GM21526 (cell line): ENCODE measurements at regions not wholly inside any gene's neighbourhood (a gene's known extent, or its start where the extent isn't known, plus 50 kb on each side); places are given as distances from the start of the nearest gene placed in this dataset.

Experiments used
- ATAC-seq: cut with Tn5 transposase; IDR thresholded peaks from one replicate; pipeline ENCODE4 v1.9.1; 2021; ENCODE audit warnings: moderate library complexity; ENCODE audit not compliant: unreplicated experiment, low FRiP score

DNA sequence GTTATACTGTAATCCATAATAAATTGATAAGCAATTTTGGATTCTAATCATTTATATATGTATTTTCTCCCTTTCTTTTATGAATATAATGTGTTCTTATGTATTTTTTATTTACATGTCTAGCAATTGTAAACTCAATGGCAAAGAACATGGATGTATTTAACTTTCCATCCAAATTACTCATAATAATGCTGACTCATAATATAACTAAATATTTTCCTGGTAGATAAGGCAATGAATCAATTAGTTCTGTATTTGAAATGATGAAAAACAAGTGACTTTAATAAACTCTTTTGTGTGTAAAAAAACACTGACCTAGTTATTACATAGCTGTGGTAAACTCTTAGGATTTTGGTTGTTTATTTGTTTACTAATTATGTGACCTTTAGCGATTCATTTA lies 211.2 kb downstream of the DTHD1 start:
- ATAC-seq, result no peak

DNA sequence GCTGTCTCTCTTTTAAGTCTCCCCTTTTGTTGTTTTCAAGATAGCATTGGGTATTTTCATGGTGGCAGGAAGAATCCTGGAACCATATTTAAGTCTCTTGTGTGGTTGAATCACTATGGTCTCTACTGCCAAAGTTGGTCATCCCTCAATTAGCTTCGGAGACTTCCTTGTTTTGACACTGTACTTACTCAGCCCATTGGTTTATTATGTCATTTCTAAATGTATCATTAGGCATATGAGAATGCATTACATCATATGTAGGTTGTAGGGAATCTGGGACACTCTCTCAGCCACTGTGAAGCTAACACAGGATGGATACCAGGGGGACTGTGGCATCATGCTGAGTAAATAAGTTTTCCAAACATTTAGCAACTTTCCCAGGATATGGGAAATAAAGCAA lies 211.8 kb downstream of the DTHD1 start:
- ATAC-seq, result no peak

DNA sequence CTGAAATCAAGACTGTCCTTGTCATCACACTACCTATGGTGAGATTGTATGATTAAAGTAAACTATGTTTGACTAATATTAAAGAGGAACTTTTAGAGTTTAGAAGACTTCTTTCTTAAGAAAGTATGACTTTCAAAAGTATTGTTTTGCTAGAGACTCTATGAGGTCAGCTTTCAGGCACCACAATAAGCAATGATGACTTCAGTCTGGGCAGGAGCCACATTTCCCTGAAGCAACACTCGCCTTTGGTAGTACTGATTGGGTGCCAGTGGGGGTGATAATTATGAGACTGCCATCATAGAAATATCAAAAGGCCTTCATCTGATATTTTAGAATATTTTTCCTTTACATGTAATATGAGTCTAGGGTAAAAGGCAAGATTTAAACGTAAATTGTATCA lies 212.6 kb downstream of the DTHD1 start:
- ATAC-seq, result no peak

DNA sequence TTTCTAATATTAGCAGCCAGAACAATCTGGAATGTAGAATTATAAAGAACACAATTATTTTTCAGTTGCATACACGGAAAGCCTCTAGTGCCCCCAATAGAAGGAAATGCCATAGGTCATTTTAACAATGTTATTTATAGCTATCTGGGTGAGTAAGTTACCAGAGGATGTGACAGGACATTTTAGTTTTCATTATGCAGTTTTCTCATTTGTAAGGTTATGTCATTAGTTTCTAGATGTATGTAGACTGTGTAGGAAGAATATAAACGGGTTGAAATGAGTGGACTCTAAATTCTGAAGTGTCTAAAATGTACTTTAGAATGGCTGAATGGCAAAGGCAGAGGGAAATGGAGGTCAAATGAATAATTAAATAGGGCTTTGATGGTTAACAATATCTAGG lies 213.3 kb downstream of the DTHD1 start:
- no peak for ATAC-seq

DNA sequence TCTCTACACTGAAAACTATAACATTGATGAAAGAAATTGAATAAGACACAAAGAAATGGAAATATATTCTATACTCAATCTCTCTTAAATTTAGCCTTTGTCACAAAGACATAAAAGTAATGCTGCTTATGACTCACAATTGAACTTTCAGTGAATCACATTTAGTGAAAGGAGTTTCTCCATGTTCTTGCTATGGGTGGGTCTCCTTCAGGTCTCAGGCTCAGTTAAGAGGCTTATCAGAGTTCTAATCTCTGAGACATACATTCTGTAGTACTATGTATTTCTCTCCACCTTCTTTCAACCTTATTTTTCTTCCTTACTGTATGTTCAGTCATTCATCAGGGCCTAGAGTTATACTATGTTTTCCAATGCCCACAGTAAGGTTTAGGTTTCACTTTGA lies 220.9 kb downstream of the DTHD1 start:
- ATAC-seq, result no peak

DNA sequence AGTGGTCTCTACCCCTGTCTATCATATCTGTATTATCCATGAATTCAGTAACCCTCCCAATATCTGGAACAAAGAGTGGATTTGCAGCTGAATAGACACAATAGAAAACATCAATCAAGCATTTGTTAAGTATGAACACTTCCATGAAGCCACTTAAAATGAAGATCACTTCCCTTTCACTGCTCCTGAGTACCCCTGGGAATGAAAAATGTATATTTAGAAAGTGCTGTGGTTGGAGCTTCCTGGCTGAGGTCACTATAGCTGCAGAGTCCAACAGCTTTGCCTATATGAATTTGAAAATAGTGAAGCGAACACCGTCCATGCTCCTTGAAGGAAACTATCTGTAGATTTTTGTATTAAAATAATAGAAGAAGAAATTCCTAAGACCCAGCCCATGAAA lies 227.0 kb downstream of the DTHD1 start:
- ATAC-seq, result no peak

DNA sequence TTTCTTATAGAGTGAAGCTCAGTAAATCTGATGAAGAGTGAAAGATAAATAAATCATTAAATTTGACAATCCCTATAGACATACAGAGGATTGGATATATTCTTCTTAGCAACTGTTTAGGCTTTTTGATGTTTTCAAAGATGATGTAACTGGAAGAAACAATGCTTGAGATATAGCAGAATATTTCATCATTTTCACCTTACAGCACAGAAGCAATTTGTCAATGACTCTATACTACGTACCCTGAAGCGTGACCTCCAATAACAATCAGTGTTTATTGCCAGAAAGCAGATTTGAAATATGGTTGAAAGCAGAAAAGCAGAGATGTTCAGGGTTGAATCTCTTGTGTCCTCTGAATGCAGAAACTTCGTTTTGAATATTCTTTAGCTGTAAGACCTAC lies 228.4 kb downstream of the DTHD1 start:
- ATAC-seq, result no peak

DNA sequence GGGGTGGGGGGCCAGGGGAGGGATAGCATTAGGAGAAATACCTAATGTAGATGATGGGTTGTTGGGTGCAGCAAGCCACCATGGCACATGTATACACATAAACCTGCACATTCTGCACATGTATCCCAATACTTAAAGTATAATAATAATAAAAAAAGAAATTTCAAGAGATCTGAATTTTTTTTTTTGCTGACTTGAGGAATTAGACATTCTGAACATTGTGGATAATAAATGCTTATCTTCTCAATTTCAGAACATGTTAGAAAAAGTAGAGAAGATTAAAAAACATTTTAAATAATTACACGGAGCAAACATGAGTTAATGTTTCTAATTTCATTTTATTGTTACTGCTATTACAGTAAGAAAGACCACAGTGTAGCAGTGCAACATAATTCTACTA lies 230.4 kb downstream of the DTHD1 start:
- no peak for ATAC-seq

DNA sequence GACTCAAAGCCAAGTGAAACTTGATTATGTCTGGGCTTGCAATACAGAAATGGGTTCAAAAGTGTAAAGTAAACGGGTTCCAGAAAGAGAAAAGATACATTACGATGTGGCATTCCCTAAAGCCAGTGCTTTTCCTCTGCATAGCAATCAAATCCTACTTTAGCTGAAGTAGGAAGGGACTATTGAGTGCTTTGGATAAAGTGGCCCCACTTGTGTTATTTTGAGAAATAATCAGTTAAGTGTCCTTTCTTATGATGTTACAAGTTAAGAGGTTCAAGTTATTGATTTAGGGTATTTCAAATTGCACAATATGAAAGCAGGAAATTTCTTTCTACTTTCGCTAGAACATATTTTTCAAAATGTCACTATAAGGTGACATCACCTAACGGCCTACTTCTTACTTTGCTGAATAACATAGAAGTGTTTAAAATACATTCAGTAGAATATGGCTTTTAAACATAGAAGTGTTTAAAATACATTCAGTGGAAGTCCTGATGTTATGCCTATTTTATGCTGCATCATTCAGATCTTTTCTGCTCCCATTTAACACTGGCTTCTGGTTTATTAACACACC lies 235.2 kb downstream of the DTHD1 start:
- no peak for ATAC-seq

DNA sequence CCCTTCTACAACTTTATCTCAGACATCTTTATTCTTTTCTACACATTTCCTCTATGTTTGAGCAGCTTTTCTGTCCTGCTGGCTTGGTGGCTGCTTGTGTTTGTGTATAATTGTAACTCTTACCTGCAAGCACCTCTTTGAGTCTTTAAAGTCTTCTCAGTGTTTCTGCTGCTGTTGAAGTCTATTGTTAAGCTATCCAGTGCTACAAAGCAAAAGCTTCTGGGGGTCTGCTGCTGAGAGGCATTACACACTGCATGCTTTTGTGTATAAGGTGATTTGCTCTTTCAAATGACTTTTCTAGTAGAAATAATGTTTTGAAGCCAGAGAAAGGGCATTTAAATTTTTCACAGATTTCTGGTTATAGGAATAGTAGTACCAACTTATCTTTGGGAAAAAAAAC lies 241.8 kb downstream of the DTHD1 start:
- ATAC-seq, result no peak

DNA sequence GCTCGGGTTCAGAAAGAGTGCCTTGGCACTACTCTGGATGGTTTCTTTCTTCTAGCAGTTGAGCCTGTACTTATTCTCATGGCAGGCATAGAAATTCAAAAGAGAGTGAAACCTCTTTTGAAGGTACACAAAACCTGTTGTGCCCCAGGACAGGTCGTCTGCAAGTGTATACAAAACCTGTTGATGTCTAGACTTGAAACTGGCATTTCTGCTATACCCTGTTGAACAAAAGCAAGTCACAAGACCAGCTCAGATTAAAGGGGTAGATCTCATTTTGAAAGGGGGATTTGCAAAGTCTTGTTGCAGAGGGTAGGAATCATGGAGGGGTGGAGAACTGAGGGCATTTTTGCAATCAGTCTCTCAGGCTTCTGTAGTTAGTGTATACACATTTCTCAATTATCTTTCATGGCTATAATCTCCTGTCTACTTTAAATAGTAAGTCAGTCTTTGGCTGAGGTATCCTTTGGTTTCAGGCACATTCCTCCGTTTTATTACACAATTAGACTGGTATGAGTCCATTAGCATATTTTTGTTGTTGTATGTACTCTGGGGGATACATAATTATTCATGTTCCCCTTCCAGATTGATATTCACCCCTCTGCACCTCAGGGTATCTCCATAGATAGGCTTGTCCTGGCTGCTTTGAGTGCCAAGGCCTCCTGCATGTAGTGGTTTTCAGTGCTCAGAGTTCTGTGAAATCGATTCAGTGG lies 251.4 kb downstream of the DTHD1 start:
- ATAC-seq, result no peak

DNA sequence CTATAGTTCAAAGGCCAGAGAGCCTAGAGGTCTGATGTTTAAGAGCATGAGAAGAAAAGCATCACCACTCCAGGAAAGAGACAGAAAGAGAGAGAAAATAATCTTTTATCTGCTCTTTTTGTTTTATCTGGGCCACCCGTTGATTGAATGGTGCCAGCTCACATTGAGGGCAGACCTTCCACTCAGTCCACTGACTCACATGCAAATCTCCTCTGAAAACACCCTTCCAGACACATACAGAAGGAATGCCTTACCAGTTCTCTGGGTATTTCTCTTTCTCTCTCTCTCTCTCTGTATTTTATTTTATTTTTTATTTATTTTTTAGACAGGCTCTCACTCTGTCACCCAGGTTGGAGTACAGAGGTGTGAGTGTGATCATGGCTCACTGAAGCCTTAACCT lies 252.5 kb downstream of the DTHD1 start:
- ATAC-seq, result no peak

DNA sequence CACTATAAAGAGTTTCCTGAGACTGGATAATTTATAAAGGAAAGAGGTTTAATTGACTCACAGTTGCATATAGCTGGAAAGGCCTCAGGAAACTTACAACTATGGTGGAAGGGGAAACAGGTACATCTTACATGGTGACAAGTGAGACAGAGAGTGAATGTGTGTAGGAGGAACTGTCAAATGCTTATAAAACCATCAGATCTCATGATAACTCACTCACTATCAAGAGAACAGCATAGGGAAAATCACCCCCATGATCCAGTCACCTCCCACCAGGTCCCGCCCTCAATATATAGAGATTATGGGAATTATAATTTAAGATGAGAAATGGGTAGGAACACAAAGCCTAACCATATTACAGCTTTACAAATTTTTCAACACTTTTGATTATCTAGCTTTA lies 266.0 kb downstream of the DTHD1 start:
- ATAC-seq, result no peak

DNA sequence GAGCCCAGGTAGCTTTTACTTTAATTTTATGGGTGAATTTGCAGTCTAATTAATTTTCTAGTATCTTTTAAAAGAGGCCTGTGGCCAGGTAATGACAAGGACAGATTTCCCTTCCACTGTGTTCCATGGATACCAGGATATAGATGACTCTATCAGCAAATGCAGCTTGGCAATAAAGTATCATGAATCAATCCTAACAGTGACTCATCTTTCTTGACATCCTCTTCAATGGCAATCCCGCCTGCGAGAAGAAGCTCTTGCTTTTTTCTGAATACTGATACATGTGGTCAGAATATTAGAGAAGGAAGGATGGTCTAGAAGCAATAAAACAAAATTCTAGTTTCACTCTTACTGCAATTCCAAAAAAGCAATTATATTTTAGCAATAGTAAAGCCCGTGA lies 267.8 kb downstream of the DTHD1 start:
- ATAC-seq, result no peak

DNA sequence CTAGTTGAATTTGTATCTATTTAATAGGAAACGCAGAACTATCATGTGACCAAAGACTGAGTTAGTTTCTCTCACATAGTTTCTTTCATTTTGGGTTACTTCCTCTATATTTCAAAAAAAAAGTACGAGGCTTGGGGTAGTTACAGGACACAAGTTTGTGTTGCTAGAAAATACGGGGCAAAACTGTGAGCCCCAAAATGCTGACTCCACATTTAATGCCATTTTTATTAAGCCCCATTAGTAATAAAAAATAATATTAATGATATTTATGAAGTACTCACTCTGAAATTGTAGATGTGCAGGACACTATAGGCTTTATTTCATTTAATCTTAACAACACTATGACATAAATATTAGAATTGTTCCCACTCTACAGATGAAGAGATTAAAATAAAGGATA lies 268.6 kb downstream of the DTHD1 start:
- ATAC-seq, result no peak

DNA sequence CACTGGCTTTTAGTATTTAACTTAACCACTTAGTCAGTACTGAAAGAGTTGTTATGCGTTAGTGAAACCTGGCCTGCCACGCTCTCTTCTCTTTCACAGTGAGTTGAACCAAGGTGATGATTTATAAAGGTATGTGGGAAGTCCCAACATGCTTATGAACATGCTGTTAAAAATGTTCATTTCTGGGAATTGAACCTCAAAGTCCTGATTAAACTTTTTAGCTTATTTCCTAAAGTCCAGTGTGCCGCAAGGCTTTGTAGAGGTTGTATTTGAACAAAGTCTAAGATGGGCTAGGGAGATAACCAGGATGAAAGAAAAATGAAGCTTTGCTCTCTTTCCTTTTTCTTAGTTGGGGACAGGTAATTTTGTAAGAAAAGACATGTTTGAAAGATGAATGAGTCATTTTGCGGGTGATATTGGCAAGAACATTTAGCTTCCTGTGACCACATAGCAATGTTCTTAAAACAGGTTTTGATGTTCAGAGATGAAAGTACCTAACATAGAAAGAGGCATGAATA lies 270.3 kb downstream of the DTHD1 start:
- ATAC-seq, result peak; percentile 92

DNA sequence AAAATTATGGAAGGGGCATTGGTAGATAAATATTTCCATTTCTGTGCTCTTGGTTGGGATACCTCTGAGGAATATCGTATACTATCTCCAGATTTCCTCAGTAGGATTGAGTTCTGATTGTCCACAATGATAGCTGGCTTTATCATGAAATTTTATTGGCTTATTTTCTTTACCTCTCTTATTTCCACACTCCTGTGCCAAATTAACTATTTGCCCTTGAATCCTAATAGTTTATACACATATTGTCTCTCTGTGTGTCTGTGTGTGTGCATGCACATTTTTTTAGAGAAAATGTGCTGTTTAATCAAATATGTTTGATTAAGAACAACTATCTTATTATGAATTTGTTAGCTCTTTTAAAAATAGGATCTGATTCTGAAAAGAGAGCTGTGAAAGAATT lies 271.6 kb downstream of the DTHD1 start:
- ATAC-seq, result no peak

DNA sequence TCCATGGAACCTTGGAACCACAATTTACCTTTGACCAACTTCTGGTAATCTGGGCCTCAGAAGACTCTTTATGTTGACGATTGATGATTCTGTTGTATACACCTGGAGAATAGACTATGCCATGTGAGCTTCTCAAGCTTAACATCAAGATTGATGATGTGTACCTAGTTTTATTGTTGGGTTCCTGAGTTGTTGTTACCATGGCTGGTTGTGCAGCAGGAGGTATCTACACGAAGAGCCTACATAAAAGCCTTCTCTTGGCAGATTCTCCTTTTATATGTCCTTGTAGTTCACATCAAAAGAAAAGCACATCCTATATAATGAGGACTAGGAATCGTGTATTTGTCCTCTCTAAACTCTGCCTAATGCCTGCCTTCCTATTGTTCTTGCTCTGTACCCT lies 272.0 kb downstream of the DTHD1 start:
- no peak for ATAC-seq

DNA sequence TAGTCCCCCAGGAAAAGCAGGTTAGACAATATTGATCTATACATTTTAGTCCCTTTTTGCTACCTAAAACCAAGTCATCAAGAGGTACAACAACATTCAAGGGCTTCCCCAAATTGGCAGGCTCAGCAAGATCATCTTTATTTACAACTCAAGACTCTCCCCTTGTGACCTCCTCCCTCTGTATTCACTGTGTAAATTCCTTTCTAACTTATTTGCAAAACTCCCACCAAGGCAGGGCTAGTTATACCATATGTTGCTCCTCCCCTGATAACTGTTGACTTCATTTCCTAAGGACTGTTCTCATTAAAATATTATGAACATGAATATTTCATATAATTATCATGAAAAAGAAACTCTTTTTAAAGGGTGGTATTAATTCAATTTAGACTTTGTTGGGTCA lies 275.6 kb downstream of the DTHD1 start:
- ATAC-seq, result no peak

DNA sequence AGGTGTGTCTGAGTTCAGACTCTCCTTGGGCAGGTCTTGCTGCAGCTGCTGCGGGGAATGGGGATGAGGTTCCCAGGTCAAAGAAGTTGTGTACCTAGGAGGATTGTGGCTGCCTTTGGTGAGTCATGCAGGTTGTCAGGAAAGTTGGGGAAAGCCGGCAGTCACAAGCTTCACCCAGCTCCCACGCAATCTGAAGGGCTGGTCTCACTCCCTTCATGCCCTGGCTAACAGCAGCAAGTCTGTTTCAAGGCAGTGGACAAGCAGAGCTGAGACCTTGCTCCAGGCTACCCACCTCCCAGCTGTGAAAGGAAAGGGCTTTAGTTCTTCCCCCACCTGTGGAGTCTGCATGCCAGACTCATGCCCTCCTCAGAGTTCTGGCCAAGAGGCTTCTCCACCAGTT lies 287.2 kb downstream of the DTHD1 start:
- ATAC-seq, result no peak

DNA sequence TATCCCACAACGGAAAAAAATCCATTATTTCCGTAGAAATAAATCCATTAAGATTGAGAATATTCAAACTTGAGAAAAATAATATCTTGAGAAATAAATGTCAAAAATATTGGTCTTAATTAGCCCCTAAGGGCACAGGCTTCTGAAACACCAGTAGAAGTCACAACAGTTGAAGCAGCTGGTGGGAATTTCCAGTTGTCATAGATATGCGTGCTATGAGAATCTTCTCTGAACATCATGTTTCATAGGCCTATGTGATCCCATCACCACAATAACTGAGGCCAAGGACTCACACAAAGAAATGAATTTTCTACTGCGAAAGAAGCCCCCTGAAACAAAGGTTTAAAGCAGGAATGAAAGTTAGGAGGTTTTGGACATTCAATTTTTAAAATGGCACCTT lies 292.0 kb downstream of the DTHD1 start:
- ATAC-seq, result no peak

DNA sequence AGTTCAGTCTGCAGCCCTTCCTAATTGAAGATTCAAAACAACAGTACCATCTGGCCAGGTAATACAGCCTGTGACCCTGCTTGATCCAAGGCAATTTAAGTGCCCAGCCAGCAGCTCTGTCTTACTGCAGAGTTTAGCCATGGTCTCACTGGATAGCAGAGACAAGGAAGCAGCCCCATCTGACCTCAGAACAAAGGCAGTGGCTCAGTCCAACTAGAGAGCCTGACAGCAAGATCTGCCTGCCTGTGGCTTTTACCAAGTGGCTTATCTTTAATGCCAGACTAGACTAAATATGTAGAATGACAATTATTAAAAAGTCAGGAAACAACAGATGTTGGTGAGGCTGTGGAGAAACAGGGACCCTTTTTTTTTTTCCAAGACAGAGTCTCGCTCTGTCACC lies 293.4 kb downstream of the DTHD1 start:
- no peak for ATAC-seq

DNA sequence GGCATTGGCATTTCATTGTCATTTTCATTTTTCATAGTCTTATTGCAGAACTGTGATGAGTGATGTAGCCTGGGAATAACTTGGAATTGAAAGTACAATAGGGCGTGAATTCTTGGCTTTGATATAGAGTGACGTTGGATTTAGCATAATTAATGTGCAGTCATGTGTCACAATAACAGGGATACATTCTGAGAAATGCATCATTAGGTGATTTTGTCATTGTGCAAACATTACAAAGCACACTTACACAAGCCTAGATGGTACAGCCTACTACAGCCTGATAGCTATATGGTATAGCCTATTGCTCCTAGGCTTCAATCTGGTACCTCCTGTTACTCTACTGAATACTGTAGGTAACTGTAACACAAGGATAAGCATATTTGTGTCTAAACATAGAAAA lies 300.8 kb downstream of the DTHD1 start:
- no peak for ATAC-seq
